GM19395 (cell line): ENCODE measurements at regions not wholly inside any gene's neighbourhood (a gene's known extent, or its start where the extent isn't known, plus 50 kb on each side); places are given as distances from the start of the nearest gene placed in this dataset.
"Not testable (repeated sequence)": the region's sequence is repeated elsewhere in the genome, so short reads cannot be mapped to it uniquely, and the experiment has no call there.

Source experiments
- ATAC-seq: cut with Tn5 transposase; IDR thresholded peaks from one replicate; pipeline ENCODE4 v1.9.1; 2021; ENCODE audit warnings: mild to moderate bottlenecking, moderate library complexity; ENCODE audit not compliant: unreplicated experiment

DNA sequence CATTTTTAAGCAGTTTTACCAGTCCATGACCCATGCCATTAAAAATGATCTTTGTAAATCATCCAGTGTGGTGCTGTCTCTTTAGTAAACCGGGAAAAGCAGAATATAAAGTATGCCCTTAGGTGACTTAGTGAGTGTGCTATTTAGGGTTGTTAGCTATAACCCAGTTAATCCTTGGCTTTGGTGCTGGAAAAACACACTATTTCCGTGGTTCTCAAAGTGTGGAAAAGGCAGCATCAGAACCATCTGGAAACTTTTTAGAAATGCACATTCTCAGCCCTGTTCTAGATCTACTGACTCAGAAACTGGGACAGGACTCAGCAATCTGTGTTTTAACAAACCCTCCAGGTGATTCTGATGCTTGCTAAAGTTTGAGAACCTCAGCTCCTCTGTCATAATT lies 123.6 kb upstream of the ZNF608 start:
- no peak for ATAC-seq

DNA sequence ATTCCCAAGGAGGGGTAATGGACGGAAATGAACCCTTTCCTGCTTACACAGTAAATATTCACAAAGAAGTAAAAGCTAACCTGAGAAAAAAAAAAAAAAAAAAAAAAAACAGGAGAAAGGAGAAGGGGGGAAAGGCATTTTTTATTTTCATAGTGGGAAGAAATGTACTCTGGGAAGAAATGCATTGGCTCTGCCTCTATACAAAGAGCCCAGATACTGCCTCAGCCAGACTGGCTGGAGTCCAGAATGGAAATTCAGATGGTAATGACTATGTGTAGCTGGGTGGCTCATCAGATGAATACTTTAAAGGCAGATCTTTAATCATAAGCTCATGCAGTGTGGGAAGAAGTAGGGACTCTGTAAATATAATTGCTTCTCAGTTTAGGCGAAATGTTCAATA lies 124.9 kb upstream of the ZNF608 start:
- no peak for ATAC-seq

DNA sequence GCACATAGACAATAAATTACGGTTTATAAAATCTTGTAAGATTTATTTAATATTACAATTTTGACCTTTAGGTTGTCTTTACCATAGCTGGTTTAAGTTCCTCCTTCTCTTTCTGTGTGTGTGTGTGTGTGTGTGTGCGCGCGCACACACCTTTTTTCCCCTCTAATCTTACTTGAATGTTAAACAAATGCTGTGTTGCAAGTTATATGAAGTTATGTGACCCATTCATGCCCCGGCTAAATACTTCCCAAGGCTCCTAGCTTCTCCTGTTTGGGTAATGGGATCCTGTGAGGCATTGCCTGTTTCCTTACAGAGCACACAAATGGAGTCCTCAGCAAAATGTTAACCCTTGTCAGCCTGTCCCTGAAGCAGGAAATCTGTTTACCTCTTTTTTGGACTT lies 125.6 kb upstream of the ZNF608 start:
- no peak for ATAC-seq

DNA sequence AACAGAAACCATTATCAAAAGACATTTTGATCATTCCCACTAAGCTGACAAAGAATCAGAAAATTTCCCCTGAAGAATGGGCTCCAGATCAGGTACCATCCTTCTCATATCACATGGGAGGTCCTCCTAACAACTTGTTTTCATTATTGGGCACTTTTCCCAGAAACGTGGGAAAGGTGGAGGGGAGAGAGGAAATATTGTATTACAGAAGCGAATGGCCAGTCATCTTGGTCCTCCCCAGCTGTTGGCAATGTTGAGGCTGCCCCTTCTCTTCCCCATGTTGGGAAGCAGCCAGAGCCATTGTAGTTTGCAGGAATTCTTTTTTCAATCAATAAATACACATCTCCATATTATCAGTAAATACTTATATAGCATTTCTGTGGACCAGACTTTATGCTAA lies 126.2 kb upstream of the ZNF608 start:
- ATAC-seq, result no peak

DNA sequence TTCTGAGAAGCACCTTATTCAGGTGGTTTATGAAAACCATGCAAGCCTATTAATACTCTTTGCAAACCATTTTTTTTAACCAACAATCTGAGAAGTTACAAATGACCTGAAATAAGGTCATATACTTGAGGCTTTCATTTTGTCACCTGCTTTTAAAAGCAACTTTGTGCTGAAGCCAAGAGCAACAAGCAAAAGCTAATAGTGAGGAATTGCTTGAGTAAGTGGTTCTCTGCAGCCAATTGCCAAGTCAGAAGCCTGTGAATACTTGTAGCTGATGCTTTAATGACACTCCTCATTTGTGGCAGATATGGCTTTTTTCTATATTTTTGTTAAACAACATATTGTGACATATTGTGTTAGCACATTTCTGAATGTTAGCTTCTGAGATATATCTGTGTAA lies 126.7 kb upstream of the ZNF608 start:
- ATAC-seq, result no peak

DNA sequence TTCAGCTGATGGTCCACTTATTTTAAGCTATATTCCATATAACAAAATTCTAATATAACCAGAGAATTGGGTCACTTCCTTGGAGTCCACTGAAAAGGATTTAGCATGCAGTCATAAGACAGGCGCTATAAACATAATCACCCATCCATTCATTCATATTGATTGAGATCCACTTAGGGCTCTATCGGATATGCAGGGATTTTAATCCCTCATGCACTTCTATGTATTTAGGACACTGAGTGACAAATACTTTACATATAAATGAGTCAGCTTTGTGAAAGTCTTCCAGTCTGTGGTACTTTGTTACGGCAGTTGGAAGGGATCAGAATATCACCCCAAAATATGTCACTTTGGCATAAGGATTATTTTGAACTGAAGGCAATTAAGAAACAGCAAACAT lies 127.3 kb upstream of the ZNF608 start:
- ATAC-seq, result no peak

DNA sequence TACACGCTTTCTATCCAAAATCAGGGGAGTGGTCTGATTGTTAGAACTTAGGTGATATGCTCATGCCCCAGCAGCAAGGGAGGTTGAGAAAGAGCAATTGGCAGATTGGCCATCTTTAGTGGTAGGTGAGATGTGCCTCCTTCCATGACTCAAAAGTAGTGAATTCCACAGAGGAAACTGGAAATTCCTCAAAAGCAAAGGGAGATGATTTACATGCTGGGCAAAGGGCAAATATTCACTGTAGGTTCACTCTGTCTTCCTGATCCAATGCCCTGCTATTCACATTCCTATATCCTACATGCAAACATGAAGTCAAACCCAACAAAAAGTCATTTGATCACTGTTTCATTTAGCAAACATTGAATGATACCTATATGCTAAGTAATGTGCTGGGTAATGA lies 130.1 kb upstream of the ZNF608 start:
- ATAC-seq, result no peak

DNA sequence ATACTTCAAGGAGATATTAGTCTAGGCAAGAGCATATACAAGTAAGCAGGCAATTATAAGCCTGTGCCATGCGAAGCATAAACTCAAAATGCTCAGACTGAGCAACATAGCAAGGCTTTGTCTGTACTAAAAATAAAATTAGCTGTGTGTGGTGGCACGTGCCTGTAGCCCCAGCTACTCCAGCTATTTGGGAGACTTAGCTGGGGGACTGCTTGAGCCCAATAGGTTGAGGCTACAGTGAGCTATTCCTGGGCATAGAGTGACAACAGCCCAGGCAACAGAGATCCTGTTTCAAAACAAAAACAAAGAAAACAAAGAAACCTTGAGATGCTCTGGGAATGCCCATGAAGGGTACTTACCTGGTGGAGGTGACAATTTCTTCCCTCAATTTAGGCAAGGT lies 130.5 kb upstream of the ZNF608 start:
- ATAC-seq, result no peak

DNA sequence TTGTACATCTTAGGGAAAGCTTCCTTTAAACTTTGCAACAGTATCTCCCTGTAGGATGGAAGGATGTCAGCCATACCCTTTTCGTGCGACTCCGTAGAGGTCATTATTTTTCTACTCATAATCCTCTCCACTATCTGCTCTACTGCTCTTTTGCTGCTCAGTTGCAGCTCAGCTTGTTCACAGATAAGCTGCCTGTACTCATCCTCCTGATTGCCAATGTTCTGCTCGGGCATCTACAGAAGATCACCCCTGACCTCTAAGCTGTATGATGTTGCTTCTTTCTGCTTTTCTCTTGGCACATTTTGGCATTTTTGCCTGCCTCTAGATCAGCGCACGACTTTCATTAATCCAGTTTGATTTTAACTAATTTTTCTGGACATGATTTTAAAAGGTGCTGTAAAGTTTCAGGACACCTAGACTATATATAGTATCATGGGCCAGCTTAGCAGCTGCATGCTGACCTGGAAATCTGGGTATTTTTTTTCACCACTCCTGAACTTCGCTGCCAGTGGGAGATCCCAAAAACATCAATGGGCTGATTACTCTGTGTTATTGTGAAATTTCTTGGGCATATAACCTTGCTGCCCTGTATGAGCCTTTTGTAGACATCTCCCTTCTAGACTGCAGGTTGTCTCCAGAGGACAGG lies 131.2 kb upstream of the ZNF608 start:
- no peak for ATAC-seq

DNA sequence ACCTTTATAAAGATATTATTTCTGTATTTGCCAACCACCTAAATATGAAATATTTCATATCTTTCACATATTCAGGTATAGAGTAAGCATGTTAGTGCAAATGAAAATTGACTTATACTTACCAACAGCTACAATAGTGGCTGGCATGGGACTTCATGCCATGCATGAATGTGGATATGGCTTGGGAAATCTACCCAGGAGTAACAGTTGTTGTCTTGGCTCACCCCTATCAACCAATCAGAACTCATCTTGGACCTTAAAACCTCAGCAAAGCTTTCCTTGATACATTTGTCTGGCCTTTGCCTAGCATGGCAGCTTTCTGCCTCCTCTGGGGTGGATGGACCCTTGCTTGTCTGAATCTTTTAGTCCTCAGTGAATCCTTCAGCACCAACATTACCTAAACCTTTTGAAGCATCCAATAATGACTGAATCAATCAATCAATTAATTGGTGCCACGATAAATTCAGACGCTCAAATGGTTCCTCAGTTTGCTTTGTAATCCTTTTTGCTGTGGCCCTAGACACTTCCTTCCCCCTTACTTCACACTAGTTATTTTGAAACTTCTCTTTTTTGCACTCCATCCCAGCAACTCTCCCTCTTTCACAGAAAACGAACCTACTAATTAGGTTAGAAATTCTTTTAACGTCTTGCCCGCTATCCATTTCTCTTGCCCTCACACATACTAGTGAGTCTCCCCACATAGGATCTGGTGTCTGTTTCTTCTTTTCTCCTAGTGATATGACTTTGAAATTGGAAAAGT lies 132.3 kb upstream of the ZNF608 start:
- ATAC-seq, result no peak

DNA sequence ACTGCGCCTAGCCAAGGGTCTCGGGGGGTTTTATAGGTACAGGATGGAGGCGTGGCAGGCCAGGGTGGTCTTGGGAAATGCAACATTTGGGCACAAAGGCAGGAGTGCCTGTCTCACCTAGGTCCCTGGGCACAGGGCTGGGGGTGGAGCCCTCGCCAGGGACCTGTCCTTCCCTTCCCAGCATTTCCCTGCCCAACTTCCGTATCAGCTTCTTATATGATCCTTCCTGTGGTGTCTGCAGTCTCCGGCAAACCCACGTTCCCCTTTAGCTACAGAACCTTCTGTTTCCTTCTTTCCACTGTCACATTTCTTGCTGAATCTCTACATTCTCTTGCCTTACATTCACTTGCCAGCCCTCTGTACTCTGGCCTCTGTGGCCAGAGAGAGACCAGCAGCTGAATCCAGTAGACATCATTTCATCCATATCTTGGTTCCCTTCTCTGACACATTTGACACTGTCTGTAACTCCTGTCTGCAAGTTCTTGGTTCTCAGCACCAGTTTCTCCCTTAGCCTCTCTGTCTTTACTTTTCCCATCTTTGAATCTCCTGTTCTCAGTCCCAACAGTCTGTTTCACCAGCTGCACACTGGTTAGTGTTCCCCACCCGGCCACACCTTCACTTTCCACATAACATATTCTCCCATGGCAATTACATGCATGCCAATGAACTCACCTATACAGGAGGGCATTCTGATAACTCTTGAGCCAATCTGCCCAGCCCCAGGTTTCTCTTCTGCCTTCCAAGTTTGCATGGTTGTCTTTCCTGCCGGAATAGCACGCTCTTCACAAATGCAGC lies 134.7 kb upstream of the ZNF608 start:
- no peak for ATAC-seq

DNA sequence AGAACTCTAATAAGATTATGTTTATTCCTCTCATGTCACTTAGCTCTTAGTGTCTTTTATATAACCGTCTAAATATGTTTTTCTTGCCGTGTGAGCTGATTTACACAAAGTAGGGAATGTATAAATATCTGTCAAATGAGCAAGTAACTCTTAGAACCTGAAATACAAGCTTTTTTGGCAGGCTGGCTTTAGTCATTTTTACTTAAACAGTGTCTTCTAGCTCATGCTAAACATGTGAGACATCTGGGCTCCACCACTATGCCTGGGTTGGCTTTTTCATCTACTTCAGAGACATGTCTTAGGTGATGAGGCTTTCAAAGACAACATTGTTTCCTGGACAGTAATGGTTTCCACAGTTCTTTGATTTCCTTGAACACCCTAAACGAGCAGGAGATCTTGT lies 137.2 kb upstream of the ZNF608 start:
- no peak for ATAC-seq

DNA sequence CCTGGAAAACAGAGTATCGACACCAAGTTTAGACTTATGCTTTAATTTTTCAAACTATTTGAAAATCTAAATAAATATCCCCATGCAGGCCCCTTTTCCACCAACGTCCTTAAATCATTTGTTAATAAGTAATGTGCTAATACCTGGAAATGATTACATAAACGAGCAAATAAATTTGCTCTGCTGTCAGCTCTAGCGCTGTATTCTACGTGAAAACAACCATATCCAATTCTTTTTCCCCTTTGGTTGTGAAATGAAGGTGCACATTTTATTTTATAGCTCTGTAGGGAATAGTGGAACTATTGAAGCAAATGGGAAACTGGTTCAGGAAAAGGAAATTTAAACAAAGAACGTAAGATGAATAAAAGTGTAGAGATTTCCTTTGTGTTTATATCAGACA lies 137.7 kb upstream of the ZNF608 start:
- ATAC-seq, result no peak

DNA sequence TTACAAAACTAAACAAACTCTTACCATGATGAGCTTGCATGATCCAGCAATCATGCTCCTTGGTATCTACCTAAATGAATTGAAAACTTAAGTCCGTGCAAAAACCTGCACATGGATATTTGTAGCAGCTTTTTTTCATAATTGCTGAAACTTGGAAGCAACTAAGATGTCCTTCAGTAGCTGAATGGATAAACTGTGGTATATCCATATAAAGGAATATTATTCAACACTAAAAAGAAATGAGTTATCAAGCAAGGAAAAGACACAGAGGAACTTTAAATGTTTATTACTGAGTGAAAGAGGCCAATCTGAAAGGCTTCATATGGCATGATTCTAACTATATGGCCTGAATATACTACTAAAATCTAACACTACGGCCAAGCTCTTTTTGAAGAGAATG lies 139.1 kb upstream of the ZNF608 start:
- ATAC-seq, result no peak

DNA sequence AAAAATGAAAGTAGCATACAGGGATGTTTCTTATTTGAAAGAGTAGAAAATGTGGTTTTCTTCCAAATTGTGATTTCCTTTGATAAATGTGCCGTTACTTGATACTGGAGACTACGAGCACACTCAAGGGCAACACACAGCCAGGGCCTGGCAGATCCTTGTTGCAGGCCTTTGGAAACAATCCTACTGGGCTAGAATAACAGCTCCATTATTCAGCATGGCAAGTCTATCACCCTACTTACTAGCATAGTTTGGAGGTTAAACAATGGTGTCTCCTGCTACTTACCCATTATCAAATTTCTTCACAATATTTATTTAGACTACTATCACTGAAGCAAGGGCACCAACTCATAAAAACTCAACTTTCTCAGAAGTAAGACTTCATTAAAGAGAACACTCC lies 140.8 kb upstream of the ZNF608 start:
- no peak for ATAC-seq

DNA sequence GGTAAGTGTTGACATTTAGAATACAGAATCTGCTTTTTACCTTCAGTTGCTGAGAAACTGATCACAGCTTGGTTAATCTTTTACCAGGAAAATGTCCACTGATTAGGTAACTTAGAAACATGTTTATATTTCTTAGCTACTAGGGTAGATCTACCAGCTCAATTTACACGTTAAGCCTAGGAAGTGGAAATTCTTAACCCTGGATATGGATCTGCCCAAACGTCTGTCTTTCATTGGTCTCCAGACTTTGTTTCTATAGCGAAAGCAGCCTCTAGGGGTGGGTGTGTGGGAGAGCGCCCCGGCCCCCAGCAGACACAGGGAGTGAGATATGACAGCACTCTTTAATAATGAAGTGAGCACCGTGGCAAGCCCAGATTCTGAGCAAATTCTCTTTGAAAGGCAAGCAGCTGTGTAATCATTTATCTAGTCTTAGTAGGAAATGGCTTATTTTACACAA lies 141.6 kb upstream of the ZNF608 start:
- no peak for ATAC-seq

DNA sequence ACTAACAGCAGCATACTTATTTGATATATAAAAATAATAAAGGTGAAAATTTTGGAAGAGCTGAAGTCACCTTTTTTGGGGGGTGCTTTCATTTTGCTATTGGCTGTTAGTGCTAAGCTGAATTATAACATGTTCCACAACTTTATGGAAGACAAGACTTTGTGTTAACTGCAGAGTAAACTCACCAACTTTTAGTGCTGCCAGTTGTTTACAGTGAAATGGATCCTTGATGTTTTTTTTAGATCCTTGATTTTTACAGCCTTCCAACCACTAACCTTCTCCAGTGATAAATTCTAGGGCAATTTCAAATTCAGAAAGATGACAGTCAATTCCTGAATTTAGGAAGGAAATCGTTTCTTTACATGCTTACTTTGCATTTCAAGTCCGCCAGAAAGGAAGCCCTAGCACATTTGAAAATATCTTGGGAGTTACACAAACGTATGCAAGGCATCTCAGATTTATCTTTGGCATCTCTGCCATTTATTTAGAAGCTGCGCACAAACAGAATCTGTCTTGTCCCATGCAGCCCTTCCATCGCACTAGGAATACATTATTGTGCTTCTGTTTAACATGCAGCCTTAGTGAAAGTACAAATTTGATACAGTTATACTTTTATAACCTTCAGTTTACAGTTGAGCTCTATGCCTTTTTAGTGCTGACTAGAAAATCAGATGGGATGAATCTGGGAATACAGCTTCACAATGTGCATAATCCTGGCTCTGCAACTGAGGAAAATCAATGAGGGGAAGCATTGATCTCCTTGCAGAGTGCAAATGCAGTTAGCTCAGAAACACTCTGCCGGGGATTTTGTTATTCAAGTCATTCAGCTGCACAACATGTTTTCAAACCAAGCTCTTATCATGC lies 142.4 kb upstream of the ZNF608 start:
- no peak for ATAC-seq

DNA sequence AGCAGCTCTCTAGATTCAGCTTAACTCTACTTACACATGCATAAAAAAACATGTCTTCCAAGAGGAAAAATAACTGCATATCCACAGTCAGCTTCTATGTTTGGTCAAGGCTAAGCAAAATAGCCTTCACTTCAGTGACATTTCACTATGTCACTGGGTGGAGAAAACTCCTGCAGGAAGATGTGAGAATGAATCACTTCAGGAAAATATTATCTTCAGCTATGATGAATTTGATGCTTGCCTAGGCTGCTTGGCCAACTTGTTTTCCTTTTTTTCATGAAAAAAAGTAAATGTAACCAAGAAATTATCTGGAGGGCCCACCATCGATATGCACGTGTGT lies 143.0 kb upstream of the ZNF608 start:
- no peak for ATAC-seq

DNA sequence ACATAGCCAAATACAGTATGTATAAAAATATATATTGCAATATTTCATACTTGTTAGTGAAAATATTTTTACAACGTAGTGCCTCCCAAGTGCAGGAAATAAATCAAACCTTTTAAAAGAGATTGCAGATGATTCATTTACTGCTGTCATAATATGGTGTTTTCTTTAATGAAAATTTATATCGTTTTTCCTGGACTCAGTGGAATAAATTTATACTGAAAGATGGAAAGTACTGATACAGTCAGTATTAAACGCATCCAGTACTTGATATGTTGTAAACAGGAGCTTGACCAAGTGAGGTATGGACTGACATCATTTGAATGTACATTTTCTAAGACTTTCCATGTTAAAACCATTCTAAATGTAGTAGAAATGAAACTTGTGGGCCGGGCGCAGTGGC lies 143.4 kb upstream of the ZNF608 start:
- no peak for ATAC-seq

DNA sequence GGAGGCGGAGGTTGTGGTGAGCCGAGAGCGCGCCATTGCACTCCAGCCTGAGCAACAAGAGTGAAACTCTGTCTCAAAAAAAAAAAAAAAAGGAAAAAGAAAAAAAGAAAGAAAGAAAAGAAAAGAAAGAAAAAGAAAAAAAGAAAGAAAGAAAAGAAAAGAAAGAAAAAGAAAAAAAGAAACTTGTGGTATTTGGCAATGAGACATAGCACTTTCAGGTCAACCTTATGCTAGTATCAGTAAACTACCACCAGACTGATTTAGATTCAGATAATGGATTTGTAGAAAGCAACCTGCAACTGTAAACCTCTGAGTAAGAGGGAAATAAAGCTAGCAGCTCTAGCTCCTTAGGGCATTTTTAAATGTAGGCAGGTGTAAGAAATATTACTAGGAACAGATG lies 144.0 kb upstream of the ZNF608 start:
- ATAC-seq, result not testable (repeated sequence)

DNA sequence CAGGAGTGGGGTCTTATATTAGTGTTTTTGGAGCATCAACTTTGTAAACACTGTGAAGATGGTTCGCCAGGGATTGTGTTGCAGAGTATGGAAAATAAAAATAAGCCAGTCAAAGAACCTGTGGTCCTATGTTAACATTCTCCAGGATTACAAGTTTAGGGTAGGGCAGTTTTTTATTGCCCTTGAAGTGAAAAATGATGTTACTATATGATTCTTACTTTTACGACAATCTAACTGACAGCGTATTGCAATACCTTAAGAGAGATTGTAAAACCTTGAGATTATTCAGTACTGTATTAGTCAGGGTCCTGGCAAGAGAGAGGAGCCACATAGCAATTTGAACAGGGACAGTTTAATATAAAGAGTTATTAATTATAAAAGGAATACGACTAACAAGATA lies 144.7 kb upstream of the ZNF608 start:
- ATAC-seq, result no peak
